Stimulated activated CD4-positive, alpha-beta T cell treated with anti-CD3 and anti-CD28 coated beads, Interleukin-2, amount 100 ng/mL, for 24 hours (primary cell): ENCODE measurements at regions not wholly inside any gene's neighbourhood (a gene's known extent, or its start where the extent isn't known, plus 50 kb on each side); places are given as distances from the start of the nearest gene placed in this dataset.
"Not testable (repeated sequence)": the region's sequence is repeated elsewhere in the genome, so short reads cannot be mapped to it uniquely, and the experiment has no call there.

Source experiments
- DNase-seq, 2 donors: peaks; one replicate each; pipeline ENCODE4 v3.0.0-alpha.2; 2020

DNA sequence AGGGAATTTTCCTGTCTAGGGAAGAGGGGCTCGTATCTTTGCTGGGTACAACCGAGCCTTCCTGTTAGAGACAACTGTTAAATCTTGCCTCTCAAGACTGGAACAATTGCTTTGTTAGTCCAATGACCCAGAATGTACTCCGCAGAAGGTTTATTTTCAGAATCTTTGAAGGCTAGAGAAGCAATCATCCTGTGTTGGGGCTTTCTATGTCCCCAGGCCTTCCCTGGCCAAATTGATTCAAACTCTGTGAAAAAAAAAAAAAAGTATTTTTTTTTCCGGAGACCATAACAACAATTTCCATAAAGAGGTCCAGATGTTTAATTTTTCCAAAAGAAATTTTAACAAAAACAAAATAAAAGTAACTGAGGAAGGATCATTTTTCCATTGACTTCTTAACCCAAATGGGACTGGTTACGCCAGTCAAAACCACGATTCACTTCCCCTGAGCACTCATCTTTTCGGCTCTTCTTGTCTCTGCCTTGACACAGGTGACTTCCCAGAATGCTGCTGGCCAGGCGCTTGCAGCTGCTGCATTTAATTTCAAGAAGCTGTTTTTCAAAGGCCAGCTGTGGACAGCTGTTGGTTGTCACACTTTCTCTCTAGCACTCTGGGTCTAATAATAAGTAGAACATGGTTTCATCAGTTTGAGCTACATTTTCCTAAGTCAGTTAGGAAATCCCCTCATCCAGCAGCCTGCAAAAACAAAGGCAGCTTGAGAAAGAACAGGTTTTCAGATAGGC is 81.6 kb upstream of the MANSC4 start:
- peak in 1 of 2 donors; percentile 5 for DNase-seq

DNA sequence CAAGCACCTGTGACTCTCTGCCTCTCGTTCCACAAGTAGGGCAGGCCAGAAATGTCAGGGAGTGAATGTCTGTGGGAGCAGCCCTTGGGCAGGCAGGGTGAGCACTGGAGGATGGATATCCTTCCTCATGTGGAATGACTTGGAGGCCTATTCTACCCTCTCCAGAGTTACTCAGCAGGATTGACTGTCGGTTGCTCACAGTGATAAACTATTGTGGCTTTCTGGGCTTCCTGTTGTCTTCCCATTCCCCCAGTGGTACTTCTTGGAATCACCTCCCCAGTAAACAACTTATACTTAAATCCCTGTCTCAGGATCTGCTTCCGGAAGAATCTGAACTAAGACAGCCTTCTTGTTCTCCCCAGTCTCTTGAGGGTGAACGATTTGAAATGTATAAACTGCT is 79.6 kb upstream of the MANSC4 start:
- no peak for DNase-seq

DNA sequence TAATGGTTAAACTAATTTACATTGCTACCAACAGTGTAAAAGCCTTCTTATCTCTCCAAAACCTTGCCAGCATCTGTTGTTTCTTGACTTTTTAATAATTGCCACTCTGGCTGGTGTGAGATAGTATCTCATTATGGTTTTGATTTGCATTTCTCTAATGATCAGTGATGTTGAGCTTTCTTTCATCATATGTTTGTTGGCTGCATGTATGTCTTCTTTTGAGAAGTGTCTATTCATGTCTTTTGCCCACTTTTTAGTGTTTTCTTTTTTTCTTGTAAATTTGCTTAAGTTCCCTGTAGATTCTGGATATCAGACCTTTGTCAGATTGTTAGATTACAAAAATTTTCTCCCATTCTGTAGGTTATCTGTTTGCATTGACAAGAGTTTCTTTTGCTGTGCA is 77.0 kb upstream of the MANSC4 start:
- DNase-seq, result not testable (repeated sequence)

- no peak for DNase-seq
Observed at GRCh38 chr12:27852742-27853141, 72.7 kb upstream of the MANSC4 start.
